Renal cortex interstitium (tissue), 11 donors: ENCODE measurements at regions not wholly inside any gene's neighbourhood (a gene's known extent, or its start where the extent isn't known, plus 50 kb on each side); places are given as distances from the start of the nearest gene placed in this dataset.
A peak's percentile ranks its signal among the peaks of the same experiment; 100 is the strongest.
"Not testable (repeated sequence)": the region's sequence is repeated elsewhere in the genome, so short reads cannot be mapped to it uniquely, and the experiment has no call there.

Experiments
- DNase-seq, 11 donors: peaks; one replicate each; pipeline ENCODE4 v3.0.0-alpha.2; 2013; ENCODE audit warnings: low read depth in 9 of 11, low spot score in 4 of 11; ENCODE audit errors: extremely low read depth in 1 of 11

- no peak for DNase-seq
These were observed 51.9 kb upstream of the PTPRJ start for GRCh38 chr11:47928426-47928825.

GRCh38 chr11:47924184-47924691 lies 56.1 kb upstream of the PTPRJ start:
- no peak for DNase-seq

- no peak for DNase-seq
These were observed 56.7 kb upstream of the PTPRJ start for GRCh38 chr11:47923667-47924066.

- DNase-seq: not testable (repeated sequence)
These were observed 59.2 kb upstream of the PTPRJ start for GRCh38 chr11:47921080-47921555.

GRCh38 chr11:47918882-47919495 lies 61.4 kb upstream of the PTPRJ start:
- DNase-seq: no peak

- no peak for DNase-seq
These were observed 62.0 kb upstream of the PTPRJ start for GRCh38 chr11:47918370-47918690.

GRCh38 chr11:47917599-47918369 lies 62.6 kb upstream of the PTPRJ start:
- DNase-seq: peak in 10 of 11 donors; percentile 41 to 81 (median 67)

- peak in 1 of 11 donors; percentile 17 for DNase-seq
These were observed 64.0 kb upstream of the PTPRJ start for GRCh38 chr11:47916361-47916841.

GRCh38 chr11:47915783-47916182 lies 64.6 kb upstream of the PTPRJ start:
- DNase-seq: no peak

GRCh38 chr11:47915374-47915773 lies 65.0 kb upstream of the PTPRJ start:
- no peak for DNase-seq

GRCh38 chr11:47914743-47915142 lies 65.6 kb upstream of the PTPRJ start:
- DNase-seq: no peak

- no peak for DNase-seq
These were observed 65.5 kb upstream of the NUP160 start for GRCh38 chr11:47913529-47914244.

- no peak for DNase-seq
These were observed 64.8 kb upstream of the NUP160 start for GRCh38 chr11:47912843-47913437.

- no peak for DNase-seq
These were observed 63.0 kb upstream of the NUP160 start for GRCh38 chr11:47911149-47911548.

GRCh38 chr11:47908198-47908597 lies 60.0 kb upstream of the NUP160 start:
- no peak for DNase-seq

GRCh38 chr11:47907499-47907898 lies 59.3 kb upstream of the NUP160 start:
- DNase-seq: no peak

GRCh38 chr11:47906066-47906465 lies 57.9 kb upstream of the NUP160 start:
- no peak for DNase-seq

- no peak for DNase-seq
These were observed 57.4 kb upstream of the NUP160 start for GRCh38 chr11:47905358-47906059.

GRCh38 chr11:47904808-47905207 lies 56.7 kb upstream of the NUP160 start:
- no peak for DNase-seq
